Stimulated activated CD4-positive, alpha-beta T cell treated with anti-CD3 and anti-CD28 coated beads, TNF-alpha, amount 100 ng/mL, for 24 hours (primary cell): ENCODE measurements at regions not wholly inside any gene's neighbourhood (a gene's known extent, or its start where the extent isn't known, plus 50 kb on each side); places are given as distances from the start of the nearest gene placed in this dataset.

Experiments
- DNase-seq, 3 experiments: peaks; one replicate each; pipeline ENCODE4 v3.0.0-alpha.2; 2020; ENCODE audit warnings: low read depth in 3 of 3

DNA sequence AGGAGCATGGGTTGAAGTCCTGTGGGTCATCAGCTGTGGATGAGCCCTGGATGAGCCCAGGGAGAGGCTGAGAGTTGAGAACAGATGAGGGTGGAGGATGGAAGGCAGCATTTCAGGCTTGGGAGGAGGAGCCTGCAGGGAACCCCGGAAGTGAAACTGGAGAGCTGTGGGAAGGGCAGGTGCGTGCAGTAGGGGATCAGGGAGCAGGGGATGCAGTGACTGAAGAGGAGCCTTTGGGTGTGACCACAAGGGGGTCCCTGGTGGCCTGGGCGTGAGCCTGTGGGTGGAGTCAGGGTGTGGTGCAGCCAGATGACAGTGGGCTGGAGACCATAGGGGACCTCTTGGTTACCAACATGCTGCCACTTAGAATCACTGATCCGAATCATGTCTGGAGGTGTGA is 115.5 kb downstream of the PAPOLA start:
- DNase-seq: no peak

DNA sequence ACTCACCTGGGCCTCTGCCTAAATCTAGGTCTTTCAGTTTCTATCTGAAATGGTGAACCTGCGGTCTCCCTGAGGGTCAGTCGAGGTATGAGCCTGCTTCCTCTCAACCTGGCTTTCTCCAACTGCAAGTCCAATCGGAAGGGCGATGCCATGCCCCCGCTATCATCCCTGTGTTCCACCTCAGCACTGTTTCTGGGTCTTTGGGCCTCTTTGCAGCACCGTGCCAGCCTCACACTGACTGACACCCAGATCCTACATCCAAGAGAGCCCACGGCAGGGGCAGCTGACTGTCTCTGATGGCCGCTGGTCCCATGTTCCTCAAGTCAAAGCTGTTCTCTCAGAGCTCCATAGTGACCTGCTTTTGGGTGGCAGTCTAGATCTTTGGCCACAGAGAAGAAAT is 120.7 kb downstream of the PAPOLA start:
- no peak for DNase-seq

DNA sequence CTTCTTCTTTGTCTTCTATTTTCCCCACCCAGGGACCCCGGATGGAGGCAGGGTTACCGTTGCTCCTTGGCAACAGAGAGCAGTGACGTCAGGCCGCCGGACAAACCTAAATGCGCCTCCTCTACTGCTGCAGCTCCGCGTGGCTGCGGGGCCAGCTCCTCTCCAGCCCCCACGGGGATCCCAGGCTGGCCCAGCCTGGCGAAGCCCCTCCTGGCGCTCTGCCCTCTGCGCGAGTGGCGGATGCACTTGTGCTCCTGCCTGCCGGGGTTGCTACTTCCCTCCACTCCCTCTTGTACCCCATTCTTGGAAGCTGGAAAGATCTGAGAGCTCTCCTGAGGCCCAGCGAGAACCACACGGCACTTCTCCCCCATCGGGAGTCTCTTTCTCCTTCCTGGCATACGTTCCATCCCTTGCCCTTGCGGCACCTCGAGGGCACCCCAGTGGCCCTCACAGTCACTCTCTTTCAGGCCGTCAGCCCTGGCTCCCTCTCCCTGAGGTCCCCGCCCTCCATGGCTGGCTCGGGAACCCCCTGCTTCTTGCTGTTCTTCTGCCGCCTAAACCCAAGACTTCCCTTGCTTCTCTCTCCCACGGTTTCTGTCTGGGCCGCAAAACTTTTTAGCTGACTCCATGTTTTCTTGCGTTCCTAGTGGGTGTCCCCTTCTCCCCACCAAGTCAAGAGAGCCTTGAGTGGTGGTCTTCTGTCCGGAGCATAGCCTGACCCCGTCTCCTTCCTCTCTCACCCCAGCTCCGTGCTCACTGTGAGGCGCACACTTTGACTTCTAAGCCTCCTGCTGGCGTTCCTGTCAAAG is 121.7 kb downstream of the PAPOLA start:
- no peak for DNase-seq

DNA sequence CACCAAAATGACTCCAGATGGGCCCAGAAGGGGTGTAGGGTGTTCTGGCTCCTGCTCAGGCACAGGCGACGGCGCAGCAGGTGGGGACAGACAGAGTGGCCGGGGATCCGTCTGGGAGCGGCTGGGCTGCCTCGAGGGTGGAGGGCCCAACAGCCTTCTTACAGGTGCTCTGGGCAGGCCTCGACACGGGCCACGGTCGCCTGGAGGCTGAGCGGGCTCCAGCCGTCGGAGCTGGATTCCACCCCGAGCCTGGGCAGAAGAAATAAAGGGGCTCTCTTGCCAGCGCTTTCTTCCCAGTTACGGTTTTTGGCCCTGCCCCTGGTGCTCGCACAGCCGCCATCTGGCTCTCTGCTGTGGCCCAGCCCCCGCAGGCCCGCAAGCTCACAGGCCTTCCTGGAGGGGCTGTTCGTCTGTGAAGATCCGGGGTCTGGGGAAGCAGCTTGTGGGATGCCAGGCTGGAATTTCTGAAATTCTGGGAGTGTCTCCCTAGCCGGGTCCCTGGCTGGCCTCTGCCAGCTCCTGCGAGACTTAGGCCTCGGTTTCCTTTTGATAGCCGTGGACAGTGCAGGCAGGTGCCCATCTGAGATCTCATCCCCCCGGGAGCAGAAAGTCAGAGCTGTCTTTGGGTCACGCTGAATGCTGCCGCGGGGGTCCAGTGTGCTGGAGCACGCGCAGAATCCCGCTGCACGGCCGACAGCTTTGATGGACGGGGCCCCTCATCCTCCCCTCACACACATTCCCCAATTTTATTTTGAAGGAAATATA is 122.7 kb downstream of the PAPOLA start:
- DNase-seq: no peak

DNA sequence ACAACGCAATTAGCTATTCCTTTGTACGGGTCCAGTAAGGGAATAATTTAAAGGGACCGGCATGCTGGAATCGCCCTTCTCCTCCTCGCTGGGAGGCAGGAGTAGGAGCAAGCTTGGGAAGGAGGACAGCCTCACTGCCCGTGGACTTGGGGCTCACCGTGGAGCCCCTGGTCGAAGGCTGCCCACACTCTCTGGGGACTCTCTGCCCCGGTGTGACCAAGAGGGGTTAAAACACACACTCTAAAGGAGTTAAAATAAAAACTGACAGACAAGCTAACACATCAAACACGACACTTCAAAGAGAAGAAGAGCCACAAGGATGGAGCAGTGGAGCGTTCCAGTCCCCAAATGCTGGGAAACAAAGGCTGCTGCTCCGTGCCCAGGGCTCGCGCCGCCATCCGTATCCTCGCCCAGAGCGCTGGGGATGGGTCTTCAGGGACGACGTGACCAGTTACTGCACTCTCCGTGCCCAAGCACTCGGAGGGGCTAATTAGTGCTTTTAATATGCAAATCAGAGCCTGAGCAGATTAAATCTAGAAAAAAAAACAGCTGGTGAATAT is 123.3 kb downstream of the PAPOLA start:
- DNase-seq: no peak

DNA sequence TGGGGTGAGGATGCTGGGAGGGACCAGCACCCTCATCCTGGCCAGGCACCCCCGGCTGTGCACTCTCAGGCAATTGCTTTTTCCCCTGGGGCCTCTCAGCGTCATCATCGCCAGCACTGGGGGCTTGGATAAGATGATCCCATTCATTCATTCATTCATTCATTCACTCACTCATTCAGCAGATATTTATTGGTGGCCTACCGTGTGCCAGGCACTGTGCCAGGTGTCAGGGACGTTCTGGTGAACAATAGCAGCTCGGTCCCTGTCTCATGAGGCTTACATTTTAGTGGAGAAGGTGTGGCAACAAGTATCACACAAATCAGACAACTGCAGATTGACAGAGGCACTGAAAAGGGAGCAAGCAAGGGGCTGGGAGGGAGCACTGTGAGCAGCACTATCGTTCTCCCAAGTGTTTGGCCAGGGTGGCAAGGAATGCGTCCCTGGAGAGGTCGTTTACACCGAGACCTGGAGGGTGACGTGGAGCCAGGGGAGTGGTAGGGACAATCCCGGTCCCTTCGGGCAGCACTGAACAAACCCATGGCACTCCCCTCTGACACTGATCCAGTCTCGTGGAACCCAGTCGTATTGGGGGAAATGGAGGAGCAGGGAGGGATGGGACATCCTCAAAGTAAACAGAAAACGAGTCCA is 124.1 kb downstream of the PAPOLA start:
- DNase-seq: no peak

DNA sequence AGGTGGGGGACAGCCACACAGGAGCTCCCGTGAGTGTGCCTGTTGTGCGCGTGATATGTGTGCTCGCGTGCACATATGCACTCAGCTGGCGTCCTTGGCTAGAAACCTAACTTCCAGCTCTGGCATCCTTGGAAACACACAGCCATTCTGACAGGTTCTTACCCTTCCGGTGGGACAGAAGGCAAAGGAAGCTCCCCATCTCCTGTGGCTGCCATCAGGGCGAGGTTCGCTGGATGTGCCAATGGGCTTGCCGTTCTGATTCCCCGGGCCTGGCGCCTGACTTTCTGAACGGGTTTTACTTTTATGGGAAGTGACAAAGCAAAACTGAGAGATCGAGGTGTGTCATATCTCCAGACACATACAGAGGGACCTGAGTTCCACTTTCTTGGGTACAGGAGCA is 124.7 kb downstream of the PAPOLA start:
- peak in 1 of 3 experiments; percentile 19 for DNase-seq

DNA sequence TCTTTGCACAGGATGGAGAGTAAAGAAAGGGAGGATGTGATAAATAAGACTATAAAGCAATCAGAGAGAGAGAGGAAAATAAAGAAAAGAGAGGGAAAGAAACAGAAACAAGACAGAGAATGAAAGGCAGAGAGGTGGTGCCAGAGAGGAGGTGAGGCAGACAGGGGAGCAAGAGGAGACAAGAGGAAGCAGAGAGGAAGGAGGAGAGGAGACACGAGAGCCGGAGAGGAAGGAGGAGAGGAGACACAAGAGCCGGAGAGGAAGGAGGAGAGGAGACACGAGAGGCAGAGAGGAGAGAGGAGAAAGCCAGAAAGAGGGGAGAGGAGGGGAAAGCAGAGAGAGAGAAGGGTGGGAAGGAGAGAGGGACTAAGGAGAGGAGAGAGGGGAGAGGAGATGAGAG is 125.2 kb downstream of the PAPOLA start:
- DNase-seq: no peak

DNA sequence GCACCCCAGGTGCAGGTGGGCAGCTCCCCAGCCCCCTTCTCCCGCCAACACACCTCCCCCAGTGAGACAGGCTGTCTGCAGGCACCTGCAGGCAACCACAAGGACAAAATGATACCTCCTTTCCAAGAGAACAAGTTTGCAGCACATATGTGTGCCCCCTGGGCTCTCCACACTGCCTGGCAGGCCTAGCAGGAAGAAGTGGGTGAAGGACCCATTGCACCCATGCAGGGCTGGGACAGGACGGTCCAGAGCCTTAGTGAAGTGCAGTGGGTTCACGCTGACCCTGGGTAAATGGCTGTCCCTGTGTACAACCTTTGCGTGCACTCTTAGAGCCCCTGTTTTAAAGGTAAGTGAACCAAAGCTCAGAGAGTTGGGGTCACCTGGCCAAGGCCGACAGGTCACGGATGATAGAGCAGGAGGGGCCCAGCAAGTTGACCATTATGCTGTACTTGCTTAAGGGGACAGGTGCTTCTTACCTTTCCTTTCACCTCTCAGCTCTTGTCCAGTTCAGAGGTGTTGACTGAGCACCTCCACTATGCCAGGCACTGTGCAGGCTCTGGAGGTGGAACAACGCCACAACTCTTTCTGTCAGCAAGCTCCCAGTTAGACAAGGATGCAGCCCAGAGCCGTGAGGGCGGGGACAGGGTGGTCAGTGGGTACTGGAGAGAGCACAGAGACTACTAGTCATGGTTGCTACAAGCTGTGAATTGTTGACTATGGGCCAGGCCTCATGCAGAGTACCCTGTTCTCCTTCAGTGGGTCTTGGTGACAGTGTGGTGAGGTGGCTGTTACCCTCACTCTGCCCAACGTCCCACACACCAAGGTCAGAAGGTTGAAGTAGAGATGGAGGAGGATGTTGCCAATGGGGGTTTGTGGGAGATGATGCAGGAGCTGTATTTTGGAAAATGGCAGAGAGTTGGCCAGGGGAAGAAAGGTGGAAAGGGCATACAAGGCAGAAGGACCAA is 125.9 kb downstream of the PAPOLA start:
- DNase-seq: no peak

DNA sequence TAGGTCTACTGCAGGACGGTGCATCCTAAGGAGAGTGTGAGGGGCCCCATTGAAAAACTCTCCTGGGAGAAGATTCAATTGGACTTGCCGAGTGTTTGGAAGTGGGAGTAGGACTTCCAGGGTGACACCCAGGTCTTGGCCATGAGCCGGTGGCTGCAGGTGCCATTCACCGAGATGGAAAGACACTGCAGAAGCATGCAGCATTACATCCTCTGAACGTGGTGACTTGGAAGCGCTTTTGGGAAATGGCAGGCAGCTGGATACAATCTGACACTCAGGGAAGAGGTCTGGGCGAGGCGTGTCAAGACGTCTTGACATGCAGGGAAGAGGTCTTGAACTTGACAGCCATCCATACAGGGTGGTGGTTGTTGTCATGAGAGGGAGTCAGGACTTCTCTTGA is 126.9 kb downstream of the PAPOLA start:
- no peak for DNase-seq

DNA sequence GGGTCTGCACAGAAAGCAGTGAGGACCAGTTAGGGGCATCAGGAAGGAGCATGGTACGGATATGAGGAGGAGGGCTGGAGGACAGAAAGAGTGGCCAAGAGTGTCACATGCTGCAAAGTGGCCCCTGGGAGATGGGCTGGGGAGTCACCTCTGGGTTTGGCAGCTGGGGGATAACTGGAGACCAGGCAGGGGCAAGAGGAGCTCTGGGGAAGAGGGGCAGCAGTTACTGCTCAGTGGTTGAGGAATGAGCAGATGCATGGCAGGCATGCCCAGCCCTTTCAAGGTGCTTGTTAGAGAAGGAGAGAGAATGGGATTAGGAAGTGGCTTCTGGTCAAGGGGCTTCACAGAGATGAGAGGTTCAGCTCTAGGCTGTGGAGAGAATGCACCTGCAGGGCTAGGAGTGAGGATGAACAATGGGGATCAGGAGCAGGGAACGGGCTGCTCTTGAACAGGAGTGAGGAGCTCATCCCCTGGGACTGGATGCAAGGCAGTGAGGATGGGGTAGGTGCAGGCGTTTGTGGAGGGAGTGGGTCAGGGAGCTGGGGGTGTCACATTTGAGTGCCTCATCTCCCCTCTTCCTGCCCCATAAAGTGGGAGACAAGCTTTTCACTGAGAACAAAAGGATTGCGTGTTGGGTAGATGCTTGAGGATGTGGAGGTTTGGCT is 127.5 kb downstream of the PAPOLA start:
- no peak for DNase-seq

DNA sequence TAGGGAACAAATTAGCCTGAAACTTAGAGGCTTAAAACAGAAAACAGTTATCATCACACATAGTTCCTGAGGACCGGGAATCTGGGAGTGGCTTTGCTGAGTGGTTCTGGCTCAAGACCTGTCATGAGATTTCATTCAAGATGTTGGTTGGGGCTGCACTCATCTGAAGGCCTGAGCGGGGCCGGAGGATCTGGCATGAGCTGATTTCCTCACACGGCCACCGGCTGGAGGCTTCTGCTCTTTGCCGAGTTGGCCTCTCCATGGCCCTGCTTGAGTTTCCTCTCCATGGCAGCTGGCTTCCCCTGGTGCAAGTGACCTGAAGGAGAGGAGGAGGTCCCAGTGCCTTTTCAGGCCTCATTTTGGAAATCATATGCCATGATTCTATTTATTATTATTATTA is 128.1 kb downstream of the PAPOLA start:
- no peak for DNase-seq

DNA sequence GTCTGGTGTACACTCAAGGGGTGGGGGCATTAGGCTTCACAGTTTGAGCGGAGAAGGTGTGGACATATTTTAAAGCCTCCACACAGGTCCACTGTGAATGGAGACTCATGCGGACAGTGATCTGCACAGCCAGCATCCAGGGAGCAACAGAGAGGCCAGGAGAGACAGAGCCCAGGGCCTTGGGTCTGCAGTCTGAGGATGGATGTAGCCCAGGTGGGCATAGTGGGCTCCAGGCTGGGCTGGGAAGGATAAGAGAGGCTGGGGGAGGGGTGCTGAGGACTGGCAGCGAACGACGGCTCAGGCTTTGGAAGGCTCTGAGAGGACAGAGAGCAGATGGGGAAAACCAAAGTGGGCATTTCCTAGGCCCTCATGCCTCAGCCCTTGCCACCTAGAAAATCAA is 128.8 kb downstream of the PAPOLA start:
- DNase-seq: no peak

DNA sequence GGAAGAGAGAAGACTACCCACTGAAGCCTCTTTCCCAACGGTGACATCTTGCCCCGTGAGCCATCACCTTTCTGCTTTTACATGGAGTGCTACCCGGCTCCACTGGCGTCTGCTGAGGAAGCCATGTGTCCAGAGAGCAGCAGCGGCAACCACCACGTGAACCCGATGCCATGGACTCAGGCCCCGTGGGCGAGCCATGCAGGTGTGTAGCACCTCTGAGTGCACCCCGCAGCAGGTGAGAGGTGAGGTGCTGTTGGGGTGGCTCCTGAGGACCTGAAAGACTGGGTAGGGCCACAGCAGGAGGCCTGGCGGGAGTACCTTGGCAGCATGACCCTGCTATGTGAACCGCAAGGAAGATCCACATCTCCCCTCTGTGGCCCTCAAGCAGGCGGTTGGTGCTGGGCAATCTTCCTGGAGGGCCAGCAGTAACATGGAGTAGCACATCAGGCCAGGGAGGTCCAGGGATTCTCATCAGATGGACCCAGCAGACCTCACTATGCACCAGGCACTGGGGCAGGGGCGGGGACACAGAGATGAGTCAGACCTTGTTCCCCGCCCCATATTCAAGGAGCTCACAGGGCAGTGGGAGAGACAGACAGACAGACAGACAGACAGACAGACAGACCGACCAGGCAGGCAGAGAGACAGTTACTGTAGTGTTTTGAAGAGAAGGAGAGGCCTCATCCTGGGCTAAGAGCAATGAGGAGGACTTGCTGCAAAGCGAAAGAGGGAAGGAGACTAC is 129.6 kb downstream of the PAPOLA start:
- DNase-seq: no peak

DNA sequence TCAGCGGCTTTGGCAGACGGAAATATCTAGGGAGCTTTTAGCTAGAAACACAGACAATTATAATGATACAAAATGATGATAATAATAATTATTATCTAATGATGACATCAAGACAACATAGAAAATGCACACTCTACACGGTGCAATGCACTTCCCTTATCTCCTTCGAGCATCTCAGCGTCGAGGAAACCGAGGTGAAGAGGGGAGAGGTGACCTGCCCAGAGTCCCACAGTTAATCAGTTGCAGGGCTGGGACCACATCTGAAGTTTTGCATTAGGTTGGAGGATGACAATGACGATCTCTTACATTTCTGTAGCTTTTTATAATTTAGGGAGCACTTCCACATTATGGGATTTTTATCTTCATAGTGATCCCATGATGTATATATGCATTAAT is 130.2 kb downstream of the PAPOLA start:
- no peak for DNase-seq

DNA sequence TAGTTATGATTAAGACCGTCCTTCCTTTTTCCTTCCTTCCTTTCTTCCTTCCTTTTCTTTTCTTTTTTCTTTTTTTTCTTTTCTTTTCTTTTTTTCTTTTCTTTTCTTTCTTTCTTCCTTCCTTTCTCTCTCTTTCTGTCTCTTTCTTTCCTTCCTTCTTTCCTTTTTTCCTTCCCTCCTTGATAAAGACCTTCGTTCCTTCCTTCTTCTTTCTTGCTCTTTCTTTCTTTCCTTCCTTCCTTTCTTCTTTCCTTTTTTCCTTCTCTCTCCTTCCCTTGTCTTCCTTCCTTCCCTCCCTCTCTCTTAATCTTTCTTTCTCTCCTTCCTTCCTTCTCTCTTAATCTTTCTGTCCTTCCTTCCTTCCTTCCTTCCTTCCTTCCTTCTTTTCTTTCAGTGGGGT is 130.9 kb downstream of the PAPOLA start:
- no peak for DNase-seq

DNA sequence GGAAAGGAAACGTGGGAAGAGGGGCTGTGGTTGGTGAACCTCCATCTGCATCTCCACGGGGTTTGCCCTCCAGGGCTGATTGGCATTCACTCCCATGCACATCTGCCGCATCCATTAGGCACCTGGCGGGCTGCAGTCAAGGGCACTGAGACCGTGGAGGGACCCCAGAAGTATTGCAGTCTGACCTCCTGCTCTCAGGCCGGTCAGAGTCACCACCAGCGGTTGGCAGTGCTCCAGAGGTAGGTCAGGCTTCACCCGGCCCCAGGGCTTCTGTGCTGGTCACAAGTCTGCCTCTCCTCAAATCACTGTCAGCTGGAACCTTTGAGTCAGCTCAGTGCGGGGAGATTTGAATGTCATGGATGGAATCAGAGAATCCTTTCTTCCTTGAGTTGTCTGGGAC is 132.3 kb downstream of the PAPOLA start:
- no peak for DNase-seq

DNA sequence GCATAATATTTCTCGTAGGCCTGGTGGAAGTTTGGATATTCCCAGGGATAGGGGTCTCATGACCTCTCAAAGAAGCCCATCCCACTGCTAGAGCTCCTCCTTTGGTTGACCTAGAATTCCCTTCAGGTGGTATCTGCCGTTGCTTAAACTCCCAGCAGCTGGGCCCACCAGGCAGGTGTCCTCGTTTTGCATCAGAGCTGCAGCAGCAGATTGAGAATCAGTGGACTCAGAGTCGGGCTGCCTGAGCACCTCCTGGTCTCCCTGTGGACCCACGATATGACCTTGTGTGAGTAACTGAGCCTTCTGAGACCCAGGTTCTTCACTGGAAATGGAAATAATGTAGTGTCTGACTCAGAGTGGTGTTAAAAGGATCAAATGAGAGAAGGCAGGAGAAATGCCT is 132.7 kb downstream of the PAPOLA start:
- no peak for DNase-seq

DNA sequence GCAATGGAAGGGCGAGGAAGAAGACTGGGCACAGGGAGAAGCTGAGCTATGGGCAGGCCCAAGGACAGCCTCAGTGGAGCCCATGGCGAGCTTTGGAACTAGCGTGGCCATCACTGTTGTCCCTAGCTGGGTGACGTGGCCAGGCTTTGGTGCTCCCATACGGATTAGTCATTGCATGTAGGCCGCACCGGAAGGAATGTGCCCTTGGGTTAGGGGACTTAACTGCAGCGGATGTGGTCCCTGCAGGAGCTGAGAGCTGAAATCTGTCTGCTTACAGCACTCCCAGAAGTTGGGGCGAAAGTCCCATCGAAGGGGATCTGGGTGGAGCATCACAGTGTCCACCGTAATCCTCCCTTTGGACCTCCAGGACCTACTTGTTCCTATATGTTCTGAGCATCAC is 133.7 kb downstream of the PAPOLA start:
- no peak for DNase-seq

DNA sequence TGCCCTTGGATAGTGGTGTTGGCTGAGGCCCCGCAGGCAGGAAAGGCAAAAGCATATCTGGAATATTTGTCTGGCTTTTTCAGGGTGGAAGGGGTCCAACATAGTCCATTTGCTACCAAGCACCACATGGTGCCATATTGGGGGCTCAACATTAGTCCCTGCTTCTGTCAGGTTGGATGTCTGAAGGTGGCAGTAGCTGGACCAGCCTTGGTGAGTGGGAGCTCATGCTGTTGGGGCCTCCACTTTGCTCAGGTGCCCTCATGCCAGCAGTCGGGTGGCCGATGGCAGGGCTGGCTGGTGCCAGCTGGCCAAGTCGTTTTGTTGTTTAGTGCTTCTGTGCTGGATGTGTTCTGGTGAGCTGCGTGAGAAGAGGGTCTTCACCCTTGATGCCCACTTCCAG is 135.3 kb downstream of the PAPOLA start:
- DNase-seq: no peak
